ENCODE measurements at regions not wholly inside any gene's neighbourhood (a gene's known extent, or its start where the extent isn't known, plus 50 kb on each side); places are given as distances from the start of the nearest gene placed in this dataset.

DNA sequence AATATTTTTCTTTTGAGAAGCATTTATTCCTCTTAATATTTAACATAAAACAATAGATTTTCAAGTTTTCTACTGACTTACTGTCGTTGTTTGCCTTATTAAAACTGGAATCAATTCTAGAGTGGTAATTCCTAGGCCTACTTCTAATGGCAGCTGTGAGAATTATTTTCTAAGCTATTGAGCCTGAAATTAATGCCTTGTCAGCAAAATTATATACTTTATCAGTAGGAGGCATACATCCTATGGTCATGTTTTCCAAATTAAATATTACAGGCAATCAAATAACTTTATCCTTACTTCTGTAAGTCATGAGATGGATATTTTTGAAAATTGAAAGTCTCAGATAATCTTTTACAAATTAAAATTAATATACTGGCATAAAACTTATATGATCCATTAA is 239.1 kb upstream of the CNTNAP4 start:
- no peak for TF ChIP-seq CTCF (IDR thresholded peaks at IDR 0.05; ENCODE audit: low read depth, low read length)
- no peak for TF ChIP-seq POLR2A (IDR thresholded peaks at IDR 0.05; ENCODE audit: extremely low read depth, insufficient read length)
- no peak for TF ChIP-seq MAX (IDR thresholded peaks at IDR 0.05; ENCODE audit: low read depth, low read length)
- no peak for TF ChIP-seq MYC (IDR thresholded peaks at IDR 0.05; ENCODE audit: low read depth, low read length)

Data from NB4 (cell line).